ENCODE measurements at regions not wholly inside any gene's neighbourhood (a gene's known extent, or its start where the extent isn't known, plus 50 kb on each side); places are given as distances from the start of the nearest gene placed in this dataset.
"Not testable (repeated sequence)": the region's sequence is repeated elsewhere in the genome, so short reads cannot be mapped to it uniquely, and the experiment has no call there.

DNA sequence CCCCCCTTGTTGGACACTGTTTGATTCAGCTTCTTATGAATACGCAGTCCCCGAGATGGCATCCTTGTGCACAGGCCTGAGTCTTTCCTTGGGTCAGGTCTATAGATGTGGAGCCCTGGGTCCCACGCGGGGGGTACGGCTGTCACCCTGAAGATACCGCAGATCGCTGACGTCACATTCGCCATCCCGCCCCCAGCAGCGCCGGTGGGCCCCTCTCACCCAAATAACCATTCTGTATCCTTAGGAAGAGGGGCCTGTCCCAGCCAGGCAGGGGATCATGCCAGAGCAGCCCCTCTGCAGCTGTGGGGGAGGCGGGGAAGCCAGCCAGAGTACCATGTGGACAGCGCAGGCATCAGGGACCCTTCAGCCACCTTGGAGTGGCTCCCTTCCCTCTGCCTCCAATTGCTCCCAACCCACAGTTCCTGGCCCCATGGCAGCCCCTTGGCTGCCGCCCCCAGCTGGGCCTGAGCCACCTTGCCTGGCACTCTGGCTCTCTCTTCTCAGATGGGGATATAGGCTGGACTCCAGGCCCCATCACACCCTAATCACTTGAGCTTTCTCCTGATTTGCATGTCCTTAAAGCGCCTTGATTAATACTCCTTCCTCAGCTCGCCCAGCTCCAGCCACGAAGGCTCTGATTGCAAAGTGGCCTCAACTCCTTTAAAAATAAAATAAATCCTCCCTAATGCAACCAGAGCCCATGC is 189.8 kb downstream of the C9orf50 start:
- H4K20me1 ChIP-seq (ENCODE audit: insufficient read depth) = no peaks in the 10 kb centered on the region
- no peak overlapping the region for H3K4me2 ChIP-seq
- no peak overlapping the region for H3K4me3 ChIP-seq (IDR thresholded peaks at IDR 0.05; ENCODE audit: insufficient read depth, low read depth, low read length)
- no peaks in the 10 kb centered on the region for H3K79me2 ChIP-seq (ENCODE audit: insufficient read depth, low read depth)
- peaks cover 39% of the 10 kb centered on the region for H3K4me1 ChIP-seq (ENCODE audit: low read depth, poor library complexity, severe bottlenecking)
- no peak overlapping the region for H2AFZ ChIP-seq (ENCODE audit: low read depth)
- H3K27ac ChIP-seq = no peak overlapping the region
- no peaks in the 10 kb centered on the region for H3K36me3 ChIP-seq (ENCODE audit: insufficient read depth)
- TF ChIP-seq, protein P1, sequence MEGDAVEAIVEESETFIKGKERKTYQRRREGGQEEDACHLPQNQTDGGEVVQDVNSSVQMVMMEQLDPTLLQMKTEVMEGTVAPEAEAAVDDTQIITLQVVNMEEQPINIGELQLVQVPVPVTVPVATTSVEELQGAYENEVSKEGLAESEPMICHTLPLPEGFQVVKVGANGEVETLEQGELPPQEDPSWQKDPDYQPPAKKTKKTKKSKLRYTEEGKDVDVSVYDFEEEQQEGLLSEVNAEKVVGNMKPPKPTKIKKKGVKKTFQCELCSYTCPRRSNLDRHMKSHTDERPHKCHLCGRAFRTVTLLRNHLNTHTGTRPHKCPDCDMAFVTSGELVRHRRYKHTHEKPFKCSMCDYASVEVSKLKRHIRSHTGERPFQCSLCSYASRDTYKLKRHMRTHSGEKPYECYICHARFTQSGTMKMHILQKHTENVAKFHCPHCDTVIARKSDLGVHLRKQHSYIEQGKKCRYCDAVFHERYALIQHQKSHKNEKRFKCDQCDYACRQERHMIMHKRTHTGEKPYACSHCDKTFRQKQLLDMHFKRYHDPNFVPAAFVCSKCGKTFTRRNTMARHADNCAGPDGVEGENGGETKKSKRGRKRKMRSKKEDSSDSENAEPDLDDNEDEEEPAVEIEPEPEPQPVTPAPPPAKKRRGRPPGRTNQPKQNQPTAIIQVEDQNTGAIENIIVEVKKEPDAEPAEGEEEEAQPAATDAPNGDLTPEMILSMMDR (conservative IDR thresholded peaks at IDR 0.05; ENCODE audit: low read depth, low read length) = no peak
- H3K9ac ChIP-seq = no peak overlapping the region
- no peaks in the 10 kb centered on the region for H3K27me3 ChIP-seq (ENCODE audit: insufficient read depth, low read depth)

DNA sequence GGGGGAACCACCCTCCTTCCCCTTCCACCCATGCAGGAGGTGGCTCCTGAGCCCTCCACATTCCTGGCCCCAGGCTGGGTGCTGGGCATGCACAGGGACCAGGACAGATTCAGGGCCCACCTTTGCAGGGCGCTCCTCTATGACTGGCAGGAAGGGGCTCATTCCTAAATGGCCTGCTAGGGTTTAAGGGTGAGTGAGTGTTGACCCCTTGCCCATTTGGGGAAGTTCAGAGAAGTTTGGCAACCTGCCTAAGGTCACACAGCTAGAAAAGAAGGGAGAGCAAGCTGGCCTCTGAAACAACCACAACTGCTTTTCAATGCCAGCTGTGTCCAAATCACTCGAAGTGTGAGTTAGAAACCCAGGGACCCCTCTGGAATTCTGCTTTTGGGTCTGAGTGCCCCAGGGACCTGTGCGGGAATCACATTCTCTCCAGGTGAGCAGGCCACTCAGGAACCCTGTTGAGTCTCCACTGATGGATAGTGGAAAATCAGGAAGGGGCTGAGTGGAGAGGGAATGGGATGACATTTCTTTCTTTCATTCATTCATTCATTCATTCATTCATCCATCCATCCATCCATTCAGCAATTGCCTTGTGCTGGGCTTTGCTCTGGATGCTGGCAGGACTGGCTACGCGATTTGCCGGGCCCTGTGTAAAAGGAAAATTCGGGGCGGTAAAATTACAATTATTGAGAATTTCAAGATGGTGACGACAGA is 191.9 kb downstream of the C9orf50 start:
- no peak overlapping the region for H3K4me2 ChIP-seq
- H3K4me1 ChIP-seq (ENCODE audit: low read depth, poor library complexity, severe bottlenecking) = peaks cover 19% of the 10 kb centered on the region
- no peak overlapping the region for H2AFZ ChIP-seq (ENCODE audit: low read depth)
- H3K4me3 ChIP-seq (IDR thresholded peaks at IDR 0.05; ENCODE audit: insufficient read depth, low read depth, low read length) = no peak overlapping the region
- H3K9ac ChIP-seq = no peak overlapping the region
- no peaks in the 10 kb centered on the region for H4K20me1 ChIP-seq (ENCODE audit: insufficient read depth)
- H3K79me2 ChIP-seq (ENCODE audit: insufficient read depth, low read depth) = no peaks in the 10 kb centered on the region
- no peaks in the 10 kb centered on the region for H3K36me3 ChIP-seq (ENCODE audit: insufficient read depth)
- no peaks in the 10 kb centered on the region for H3K27me3 ChIP-seq (ENCODE audit: insufficient read depth, low read depth)
- no peak overlapping the region for H3K27ac ChIP-seq
- TF ChIP-seq, protein P1 (conservative IDR thresholded peaks at IDR 0.05; ENCODE audit: low read depth, low read length) = no peak

DNA sequence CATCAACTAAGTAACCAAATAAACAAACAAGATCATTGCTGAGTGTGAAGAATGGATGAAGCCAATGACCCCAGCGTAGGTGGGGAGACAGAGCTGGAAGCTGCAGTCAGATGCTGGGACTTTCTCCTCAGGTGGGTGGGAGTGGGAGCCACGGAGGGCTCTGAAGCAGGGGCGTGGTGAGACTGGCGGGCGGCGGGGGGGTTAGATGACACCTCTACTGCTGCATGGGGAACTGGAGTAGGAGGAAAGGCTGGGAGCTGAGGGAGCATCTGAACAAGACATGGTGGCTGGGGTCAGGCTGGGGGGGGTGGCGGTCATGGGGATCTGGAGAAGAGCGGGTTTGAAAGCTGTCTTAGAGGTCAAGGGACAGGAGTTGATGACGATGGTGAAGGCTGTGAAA is 193.8 kb downstream of the C9orf50 start:
- Histone ChIP-seq H2AFZ (ENCODE audit: low read depth) (no peak overlapping the region), H3K36me3 (ENCODE audit: insufficient read depth) (no peaks in the 10 kb centered on the region), H3K27ac (no peak overlapping the region), H3K9ac (no peak overlapping the region), H4K20me1 (ENCODE audit: insufficient read depth) (no peaks in the 10 kb centered on the region), H3K4me2 (no peak overlapping the region), H3K27me3 (ENCODE audit: insufficient read depth, low read depth) (no peaks in the 10 kb centered on the region), H3K79me2 (ENCODE audit: insufficient read depth, low read depth) (no peaks in the 10 kb centered on the region), H3K4me3 (IDR thresholded peaks at IDR 0.05; ENCODE audit: insufficient read depth, low read depth, low read length) (no peak overlapping the region), H3K4me1 (ENCODE audit: low read depth, poor library complexity, severe bottlenecking) (peaks cover 3% of the 10 kb centered on the region)
- TF ChIP-seq, protein P1 (conservative IDR thresholded peaks at IDR 0.05; ENCODE audit: low read depth, low read length) = no peak

DNA sequence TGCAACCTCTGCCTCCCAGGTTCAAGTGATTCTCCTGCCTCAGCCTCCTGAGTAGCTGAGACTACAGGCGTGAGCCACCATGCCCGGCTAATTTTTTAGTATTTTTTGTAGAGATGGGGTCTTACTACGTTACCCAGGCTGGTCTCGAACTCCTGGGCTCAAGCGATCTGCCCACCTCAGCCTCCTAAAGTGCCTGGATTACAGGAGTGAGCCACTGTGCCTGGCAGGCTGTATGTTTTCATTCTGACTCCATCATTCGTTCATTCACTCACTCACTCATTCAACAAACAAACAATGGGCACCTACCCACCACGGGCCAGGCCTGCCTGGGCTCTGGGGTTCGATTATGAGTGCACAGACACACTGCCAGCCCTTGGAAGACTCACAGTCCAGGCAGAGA is 197.1 kb downstream of the C9orf50 start:
- not testable (repeated sequence) for H3K27me3 ChIP-seq (ENCODE audit: insufficient read depth, low read depth); H3K4me1 ChIP-seq (ENCODE audit: low read depth, poor library complexity, severe bottlenecking); H3K4me3 ChIP-seq (IDR thresholded peaks at IDR 0.05; ENCODE audit: insufficient read depth, low read depth, low read length); H3K36me3 ChIP-seq (ENCODE audit: insufficient read depth); H2AFZ ChIP-seq (ENCODE audit: low read depth); H3K27ac ChIP-seq; H3K79me2 ChIP-seq (ENCODE audit: insufficient read depth, low read depth); H4K20me1 ChIP-seq (ENCODE audit: insufficient read depth); H3K9ac ChIP-seq; H3K4me2 ChIP-seq

DNA sequence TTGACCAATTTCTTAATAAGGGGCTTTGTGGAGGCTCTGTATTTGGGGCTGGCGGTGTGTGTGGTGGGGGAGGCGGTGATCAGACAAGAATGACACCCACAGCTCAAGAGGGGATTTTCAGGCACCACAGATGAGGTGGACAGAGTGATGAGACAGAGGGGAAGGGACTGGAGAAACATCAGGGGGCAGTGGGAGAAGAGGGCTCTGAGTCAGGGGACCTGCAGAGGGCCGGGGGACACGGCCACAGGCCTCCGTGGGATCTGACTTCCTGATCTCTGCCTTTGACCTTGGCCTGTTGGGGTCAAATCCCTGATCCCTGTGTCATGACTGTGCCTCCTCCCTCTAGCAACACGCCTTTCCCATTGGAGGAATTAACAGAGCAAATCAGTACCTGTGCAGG is 197.7 kb downstream of the C9orf50 start:
- no peak overlapping the region for H3K4me3 ChIP-seq (IDR thresholded peaks at IDR 0.05; ENCODE audit: insufficient read depth, low read depth, low read length)
- TF ChIP-seq, protein P1 (conservative IDR thresholded peaks at IDR 0.05; ENCODE audit: low read depth, low read length) = no peak
- no peaks in the 10 kb centered on the region for H4K20me1 ChIP-seq (ENCODE audit: insufficient read depth)

More for the DNA sequence above, 197.7 kb downstream of the C9orf50 start:
- Histone ChIP-seq H3K4me2 (no peak overlapping the region), H3K36me3 (ENCODE audit: insufficient read depth) (no peaks in the 10 kb centered on the region), H3K79me2 (ENCODE audit: insufficient read depth, low read depth) (no peaks in the 10 kb centered on the region), H3K9ac (no peak overlapping the region), H3K27ac (no peak overlapping the region), H3K27me3 (ENCODE audit: insufficient read depth, low read depth) (no peaks in the 10 kb centered on the region), H3K4me1 (ENCODE audit: low read depth, poor library complexity, severe bottlenecking) (no peaks in the 10 kb centered on the region), H2AFZ (ENCODE audit: low read depth) (no peak overlapping the region)
